Loucy (cell line): ENCODE measurements at regions not wholly inside any gene's neighbourhood (a gene's known extent, or its start where the extent isn't known, plus 50 kb on each side); places are given as distances from the start of the nearest gene placed in this dataset.

Experiments used
- CTCF ChIP-seq: fragments of 200-600 bp; sonication (generic); conservative IDR thresholded peaks from 2 replicates; pipeline ENCODE4 v1.5.1; 2014; ENCODE audit warnings: mild to moderate bottlenecking, antibody characterized with exemption, low read length
- EZH2phosphoT487 ChIP-seq: fragments of 200-600 bp; IDR thresholded peaks from 2 replicates; pipeline ENCODE4 v1.6.1; 2018; ENCODE audit warnings: antibody characterized with exemption, mild to moderate bottlenecking, moderate library complexity, borderline replicate concordance

- no peak for TF ChIP-seq CTCF
- TF ChIP-seq EZH2phosphoT487 = no peak
These were observed 338.6 kb upstream of the PLET1 start for GRCh38 chr11:112599265-112599664.
